B cell (primary cell): ENCODE measurements at regions not wholly inside any gene's neighbourhood (a gene's known extent, or its start where the extent isn't known, plus 50 kb on each side); places are given as distances from the start of the nearest gene placed in this dataset.

ENCODE experiments used
- ATAC-seq: fragments of 200-7000 bp; cut with Tn5 transposase; one replicate; pipeline ENCODE4 v1.10.0; 2021; ENCODE audit warnings: low read depth, mild to moderate bottlenecking, moderate number of reproducible peaks, moderate library complexity
- CTCF ChIA-PET: fragments of 350-600 bp; sonication (Branson Sonifier 250); formaldehyde crosslinking; loops from one replicate; lab custom pipeline; 2021; ENCODE audit warnings: antibody characterized with exemption, inconsistent platforms; lab: Charles Lee
- POLR2A ChIA-PET: fragments of 350-600 bp; sonication (Branson Sonifier 250); formaldehyde crosslinking; loops from one replicate; lab custom pipeline; 2021; ENCODE audit warnings: antibody characterized with exemption; lab: Charles Lee
- DNase-seq: peaks from one replicate; pipeline ENCODE4 v3.0.0; 2013
- H2AFZ ChIP-seq: 2 replicates; pipeline ENCODE4 v1.6.1; 2012; ENCODE audit warnings: mild to moderate bottlenecking, low read depth, low read length; ENCODE audit not compliant: insufficient read depth, poor library complexity, severe bottlenecking
- H3K27ac ChIP-seq, 2 donors: 1 replicate in 1 of 2; 2 replicates in 1 of 2; pipeline ENCODE4 v1.5.1; 2012 to 2013; ENCODE audit warnings: low read length in 2 of 2, mild to moderate bottlenecking in 2 of 2, moderate library complexity in 1 of 2
- H3K27me3 ChIP-seq, 4 experiments: fragments of 200-600 bp in 1 of 4; sonication (generic) in 1 of 4; replicated peaks in 1 of 4; 1 replicate in 2 of 4; 2 replicates in 2 of 4; pipeline versions ENCODE4 v1.6.1 to v1.7.0; 2013 to 2016; ENCODE audit warnings: low read length in 3 of 4, mild to moderate bottlenecking in 2 of 4, mixed read lengths in 1 of 4, moderate library complexity in 1 of 4; ENCODE audit not compliant: insufficient read depth in 4 of 4, control insufficient read depth in 3 of 4; ENCODE audit errors: control extremely low read depth in 1 of 4
- H3K36me3 ChIP-seq, 2 experiments: replicated peaks in 1 of 2; 1 replicate in 1 of 2; 2 replicates in 1 of 2; pipeline versions ENCODE4 v1.6.1 to v1.7.1; 2013; ENCODE audit warnings: low read length in 1 of 2; ENCODE audit not compliant: insufficient read depth in 2 of 2, control insufficient read depth in 1 of 2; ENCODE audit errors: control extremely low read depth in 1 of 2, extremely low read depth in 1 of 2
- H3K4me1 ChIP-seq, 2 donors: fragments of 200-600 bp in 1 of 2; sonication (generic) in 1 of 2; 1 replicate in 1 of 2; 2 replicates in 1 of 2; pipeline versions ENCODE4 v1.5.1 to v1.6.1; 2013 to 2017; ENCODE audit warnings: low read length in 2 of 2; ENCODE audit not compliant: control insufficient read depth in 2 of 2, insufficient read depth in 2 of 2
- H3K4me2 ChIP-seq: replicated peaks from 2 replicates; pipeline ENCODE3; 2012; ENCODE audit warnings: mild to moderate bottlenecking, low read depth, low read length; ENCODE audit not compliant: poor library complexity, severe bottlenecking
- H3K4me3 ChIP-seq, 5 experiments: fragments of 200-600 bp in 1 of 5; sonication (generic) in 1 of 5; 1 replicate in 3 of 5; 2 replicates in 2 of 5; pipeline versions ENCODE4 v1.5.1 to v1.7.0; 2011 to 2016; ENCODE audit warnings: low read length in 4 of 5, mild to moderate bottlenecking in 4 of 5, low read depth in 2 of 5, control low read depth in 1 of 5, moderate library complexity in 1 of 5; ENCODE audit not compliant: insufficient read depth in 1 of 5; ENCODE audit errors: control extremely low read depth in 1 of 5, extremely low read depth in 1 of 5
- H3K79me2 ChIP-seq: fragments of 200-600 bp; sonication (generic); one replicate; pipeline ENCODE4 v1.6.0; 2016; ENCODE audit warnings: low read length; ENCODE audit not compliant: control insufficient read depth, insufficient read depth
- H3K9ac ChIP-seq: fragments of 200-600 bp; sonication (generic); 2 replicates; pipeline ENCODE4 v1.6.1; 2017; ENCODE audit warnings: mild to moderate bottlenecking, low read length, moderate library complexity
- H3K9me3 ChIP-seq, 3 donors: one replicate each; pipeline versions ENCODE4 v1.6.1 to v1.7.1; 2013; ENCODE audit warnings: low read length in 2 of 3; ENCODE audit not compliant: control insufficient read depth in 2 of 3, insufficient read depth in 1 of 3; ENCODE audit errors: control extremely low read depth in 1 of 3
- H4K20me1 ChIP-seq: 2 replicates; pipeline ENCODE4 v1.6.0; 2012; ENCODE audit warnings: mild to moderate bottlenecking, low read length; ENCODE audit not compliant: insufficient read depth, control insufficient read depth, poor library complexity, severe bottlenecking
- H3K27ac Mint-ChIP-seq: one replicate; pipeline ENCODE4 v1.8.0; 2021; ENCODE audit warnings: mixed read lengths
- H3K27me3 Mint-ChIP-seq: one replicate; pipeline ENCODE4 v1.8.0; 2021; ENCODE audit warnings: mixed read lengths
- H3K4me1 Mint-ChIP-seq: one replicate; pipeline ENCODE4 v1.8.0; 2021; ENCODE audit warnings: mixed read lengths
- H3K4me3 Mint-ChIP-seq: one replicate; pipeline ENCODE4 v1.8.0; 2021; ENCODE audit warnings: mixed read lengths
- H3K9me3 Mint-ChIP-seq: one replicate; pipeline ENCODE4 v1.8.0; 2022; ENCODE audit warnings: mixed read lengths; ENCODE audit not compliant: insufficient read depth
- EZH2 ChIP-seq: IDR thresholded peaks from 2 replicates; pipeline ENCODE4 v1.6.1; 2012; ENCODE audit warnings: borderline replicate concordance, low read depth, mild to moderate bottlenecking, moderate library complexity, low read length; ENCODE audit not compliant: insufficient read depth, poor library complexity, severe bottlenecking
- WGBS: methylation state at CpG from one replicate; pipeline ENCODE4 v1.1.5; 2013; ENCODE audit warnings: missing lambda C conversion rate; ENCODE audit not compliant: insufficient coverage; 5-methylcytosine and 5-hydroxymethylcytosine counted together
- intact Hi-C: fragments of 100-400 bp; cut with micrococcal nuclease; formaldehyde crosslinking; loops from one replicate; pipeline ENCODE4 v1.10.0; 2022
- TF ChIP-seq, protein P1 (sequence below): fragments of 200-600 bp; IDR thresholded peaks from one replicate; pipeline ENCODE4 v1.8.0; 2022; ENCODE audit warnings: antibody characterized with exemption, mild to moderate bottlenecking

DNA sequence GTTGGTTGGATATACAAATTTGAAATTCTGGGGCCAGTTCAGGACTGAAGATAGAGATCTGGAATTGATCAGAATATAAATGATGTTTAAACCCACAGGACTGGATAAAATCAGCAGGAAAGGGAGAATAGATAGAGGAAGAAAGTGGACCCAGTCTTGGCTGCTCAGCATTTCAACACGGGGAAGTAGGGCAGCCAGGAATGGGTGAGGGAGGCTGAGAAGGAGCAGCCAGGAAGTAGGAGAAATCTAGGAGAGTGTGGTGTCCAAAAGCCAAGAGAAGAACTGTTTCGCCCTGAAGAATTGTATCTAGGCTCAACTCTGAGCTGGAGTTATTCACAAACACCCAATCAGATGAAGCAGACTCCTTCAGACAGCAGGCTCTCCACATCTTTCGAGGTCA lies 197.9 kb downstream of the CDCA7 start:
- POLR2A ChIA-PET = no interaction called here
- H3K27ac Mint-ChIP-seq = no peak overlapping the region

DNA sequence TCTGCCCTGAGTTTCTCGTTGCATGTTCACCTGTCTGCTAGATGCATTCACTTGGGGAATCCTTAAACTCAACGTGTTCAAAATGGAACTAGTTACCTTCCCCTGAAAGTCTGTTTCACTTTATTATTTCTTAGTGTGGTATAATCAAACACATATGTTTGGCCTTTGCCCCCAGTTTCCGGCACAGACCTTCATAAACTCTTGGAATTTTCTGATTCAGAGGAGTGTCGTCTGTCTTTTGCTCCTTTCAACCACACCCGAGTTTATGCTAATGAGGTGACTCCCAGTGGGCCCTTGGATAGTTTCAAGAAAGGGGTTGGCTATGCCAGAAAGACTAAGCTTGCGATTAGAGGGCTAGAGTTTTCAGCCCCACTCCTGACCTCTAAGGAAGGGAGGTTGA lies 198.9 kb downstream of the CDCA7 start:
- H3K4me3 Mint-ChIP-seq = no peak overlapping the region
- H3K4me1 Mint-ChIP-seq = no peaks in the 10 kb centered on the region
- Histone ChIP-seq H3K27me3 (peaks cover 0 to 7% (median 5%) of the 10 kb centered on the region in 4 experiments), H3K4me1 (no peaks in the 10 kb centered on the region), H3K4me2 (no peak overlapping the region), H3K9me3 (no peaks in the 10 kb centered on the region), H3K36me3 (no peaks in the 10 kb centered on the region), H3K79me2 (no peaks in the 10 kb centered on the region), H3K27ac (no peak overlapping the region), H2AFZ (no peak overlapping the region), H4K20me1 (no peaks in the 10 kb centered on the region), H3K4me3 (no peak overlapping the region), H3K9ac (no peak overlapping the region)
- DNase-seq = no peak
- H3K27me3 Mint-ChIP-seq = peaks cover 37% of the 10 kb centered on the region
- CTCF ChIA-PET = no interaction called here
- TF ChIP-seq EZH2 = no peak
- TF ChIP-seq, protein P1, sequence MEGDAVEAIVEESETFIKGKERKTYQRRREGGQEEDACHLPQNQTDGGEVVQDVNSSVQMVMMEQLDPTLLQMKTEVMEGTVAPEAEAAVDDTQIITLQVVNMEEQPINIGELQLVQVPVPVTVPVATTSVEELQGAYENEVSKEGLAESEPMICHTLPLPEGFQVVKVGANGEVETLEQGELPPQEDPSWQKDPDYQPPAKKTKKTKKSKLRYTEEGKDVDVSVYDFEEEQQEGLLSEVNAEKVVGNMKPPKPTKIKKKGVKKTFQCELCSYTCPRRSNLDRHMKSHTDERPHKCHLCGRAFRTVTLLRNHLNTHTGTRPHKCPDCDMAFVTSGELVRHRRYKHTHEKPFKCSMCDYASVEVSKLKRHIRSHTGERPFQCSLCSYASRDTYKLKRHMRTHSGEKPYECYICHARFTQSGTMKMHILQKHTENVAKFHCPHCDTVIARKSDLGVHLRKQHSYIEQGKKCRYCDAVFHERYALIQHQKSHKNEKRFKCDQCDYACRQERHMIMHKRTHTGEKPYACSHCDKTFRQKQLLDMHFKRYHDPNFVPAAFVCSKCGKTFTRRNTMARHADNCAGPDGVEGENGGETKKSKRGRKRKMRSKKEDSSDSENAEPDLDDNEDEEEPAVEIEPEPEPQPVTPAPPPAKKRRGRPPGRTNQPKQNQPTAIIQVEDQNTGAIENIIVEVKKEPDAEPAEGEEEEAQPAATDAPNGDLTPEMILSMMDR = no peak
- 100% methylated on average over 1 of the region's 6 CpGs for WGBS
- POLR2A ChIA-PET = no interaction called here
- H3K9me3 Mint-ChIP-seq = no peaks in the 10 kb centered on the region
- no peak overlapping the region for H3K27ac Mint-ChIP-seq
- intact Hi-C loops = no loop called here
- no peak for ATAC-seq

More for the DNA sequence above, 197.9 kb downstream of the CDCA7 start:
- Histone ChIP-seq H3K4me3 (no peak overlapping the region), H3K9me3 (no peaks in the 10 kb centered on the region), H3K79me2 (no peaks in the 10 kb centered on the region), H3K27ac (no peak overlapping the region), H3K27me3 (peaks cover 0 to 4% (median 1%) of the 10 kb centered on the region in 4 experiments), H4K20me1 (no peaks in the 10 kb centered on the region), H3K4me1 (no peaks in the 10 kb centered on the region), H2AFZ (no peak overlapping the region), H3K36me3 (no peaks in the 10 kb centered on the region), H3K4me2 (no peak overlapping the region), H3K9ac (no peak overlapping the region)
- ATAC-seq (no peak), DNase-seq (no peak)
- Mint-ChIP-seq H3K4me3 (no peak overlapping the region), H3K4me1 (no peaks in the 10 kb centered on the region), H3K27me3 (peaks cover 30% of the 10 kb centered on the region), H3K9me3 (no peaks in the 10 kb centered on the region)
- CTCF ChIA-PET = interaction anchor here (0.7 kb wide), 1 partner anchor 609 kb away, joined by 3 read pairs; no protein-coding TSS in a partner anchor
- intact Hi-C loops = no loop called here
- TF ChIP-seq, protein P1 = no peak
- no peak for TF ChIP-seq EZH2
- WGBS = 91% methylated on average over 1 of the region's 3 CpGs
